ENCODE measurements at regions not wholly inside any gene's neighbourhood (a gene's known extent, or its start where the extent isn't known, plus 50 kb on each side); places are given as distances from the start of the nearest gene placed in this dataset.

DNA sequence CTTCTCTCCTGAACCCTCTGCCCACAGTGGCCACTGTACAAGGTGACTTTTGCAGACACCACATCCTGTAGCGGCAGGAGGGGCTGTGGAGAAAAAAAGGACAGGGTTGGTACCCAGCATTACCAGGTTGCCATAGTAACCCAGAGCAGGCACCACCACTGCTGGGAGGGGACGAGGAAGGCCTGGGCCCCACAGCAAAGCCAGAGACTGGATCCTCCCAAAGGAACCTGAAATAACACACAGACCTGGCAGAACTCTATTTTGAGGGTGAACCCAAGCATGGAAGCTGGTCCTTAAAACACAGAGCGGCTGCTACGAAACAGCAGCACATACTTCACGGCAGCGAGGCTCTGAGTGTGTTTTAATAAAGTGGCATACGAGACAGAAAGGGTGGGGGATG is 380.6 kb downstream of the CTTN start (continued):
- TF ChIP-seq, protein P1, sequence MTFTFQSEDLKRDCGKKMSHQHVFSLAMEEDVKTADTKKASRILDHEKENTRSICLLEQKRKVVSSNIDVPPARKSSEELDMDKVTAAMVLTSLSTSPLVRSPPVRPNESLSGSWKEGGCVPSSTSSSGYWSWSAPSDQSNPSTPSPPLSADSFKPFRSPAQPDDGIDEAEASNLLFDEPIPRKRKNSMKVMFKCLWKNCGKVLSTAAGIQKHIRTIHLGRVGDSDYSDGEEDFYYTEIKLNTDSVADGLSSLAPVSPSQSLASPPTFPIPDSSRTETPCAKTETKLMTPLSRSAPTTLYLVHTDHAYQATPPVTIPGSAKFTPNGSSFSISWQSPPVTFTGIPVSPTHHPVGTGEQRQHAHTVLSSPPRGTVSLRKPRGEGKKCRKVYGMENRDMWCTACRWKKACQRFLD (CRISPR knock-in tag; IDR thresholded peaks at IDR 0.05; ENCODE audit: borderline replicate concordance) = no peak
- TF ChIP-seq ZNF790 (CRISPR knock-in tag; IDR thresholded peaks at IDR 0.05; ENCODE audit: borderline replicate concordance) = no peak
- TF ChIP-seq, protein P2, sequence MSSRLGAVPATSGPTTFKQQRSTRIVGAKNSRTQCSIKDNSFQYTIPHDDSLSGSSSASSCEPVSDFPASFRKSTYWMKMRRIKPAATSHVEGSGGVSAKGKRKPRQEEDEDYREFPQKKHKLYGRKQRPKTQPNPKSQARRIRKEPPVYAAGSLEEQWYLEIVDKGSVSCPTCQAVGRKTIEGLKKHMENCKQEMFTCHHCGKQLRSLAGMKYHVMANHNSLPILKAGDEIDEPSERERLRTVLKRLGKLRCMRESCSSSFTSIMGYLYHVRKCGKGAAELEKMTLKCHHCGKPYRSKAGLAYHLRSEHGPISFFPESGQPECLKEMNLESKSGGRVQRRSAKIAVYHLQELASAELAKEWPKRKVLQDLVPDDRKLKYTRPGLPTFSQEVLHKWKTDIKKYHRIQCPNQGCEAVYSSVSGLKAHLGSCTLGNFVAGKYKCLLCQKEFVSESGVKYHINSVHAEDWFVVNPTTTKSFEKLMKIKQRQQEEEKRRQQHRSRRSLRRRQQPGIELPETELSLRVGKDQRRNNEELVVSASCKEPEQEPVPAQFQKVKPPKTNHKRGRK (CRISPR knock-in tag; IDR thresholded peaks at IDR 0.05) = no peak
- TF ChIP-seq SMAD3 (CRISPR knock-in tag; IDR thresholded peaks at IDR 0.05) = no peak
- TF ChIP-seq, protein P3, sequence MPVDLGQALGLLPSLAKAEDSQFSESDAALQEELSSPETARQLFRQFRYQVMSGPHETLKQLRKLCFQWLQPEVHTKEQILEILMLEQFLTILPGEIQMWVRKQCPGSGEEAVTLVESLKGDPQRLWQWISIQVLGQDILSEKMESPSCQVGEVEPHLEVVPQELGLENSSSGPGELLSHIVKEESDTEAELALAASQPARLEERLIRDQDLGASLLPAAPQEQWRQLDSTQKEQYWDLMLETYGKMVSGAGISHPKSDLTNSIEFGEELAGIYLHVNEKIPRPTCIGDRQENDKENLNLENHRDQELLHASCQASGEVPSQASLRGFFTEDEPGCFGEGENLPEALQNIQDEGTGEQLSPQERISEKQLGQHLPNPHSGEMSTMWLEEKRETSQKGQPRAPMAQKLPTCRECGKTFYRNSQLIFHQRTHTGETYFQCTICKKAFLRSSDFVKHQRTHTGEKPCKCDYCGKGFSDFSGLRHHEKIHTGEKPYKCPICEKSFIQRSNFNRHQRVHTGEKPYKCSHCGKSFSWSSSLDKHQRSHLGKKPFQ (CRISPR knock-in tag; IDR thresholded peaks at IDR 0.05; ENCODE audit: insufficient replicate concordance) = no peak

DNA sequence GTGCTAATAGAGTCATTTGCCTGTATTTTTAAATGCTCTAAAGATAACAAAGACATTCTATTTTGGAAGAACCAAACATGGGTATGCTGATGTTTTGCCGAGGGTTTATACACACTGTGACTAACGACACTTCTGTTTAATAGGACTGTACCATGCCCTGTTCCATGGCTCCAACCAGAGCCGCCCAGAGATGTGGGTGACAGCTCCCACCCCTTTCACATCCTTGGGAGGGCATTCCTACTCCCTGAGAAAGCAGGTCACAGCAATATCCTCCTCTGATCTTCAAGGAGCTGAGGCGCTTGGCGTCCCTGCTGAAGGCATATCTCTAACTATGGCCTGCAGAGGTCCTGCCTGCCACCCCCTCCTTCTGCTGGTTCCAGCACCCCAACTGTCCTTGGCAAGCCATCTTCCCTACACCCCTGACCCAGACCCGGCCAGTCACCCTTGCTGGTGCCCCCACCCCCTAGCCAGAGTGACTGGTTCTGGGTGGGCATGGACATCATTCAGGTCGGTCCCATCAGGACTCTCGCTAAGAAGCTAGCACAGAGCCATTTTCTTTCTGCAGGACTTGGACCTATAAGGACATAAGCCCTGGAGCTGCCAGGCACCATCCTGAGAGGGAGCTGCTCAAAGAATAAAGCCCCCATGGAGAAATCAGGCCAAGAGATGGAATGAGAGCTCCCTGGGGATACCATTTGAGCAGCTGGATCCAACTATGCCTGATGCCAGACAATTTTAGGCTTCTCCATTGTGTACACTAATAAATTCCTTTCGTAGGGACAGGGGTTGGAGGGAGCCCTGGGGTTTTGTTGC is 381.3 kb downstream of the CTTN start:
- Histone ChIP-seq H4K20me1 (ENCODE audit: insufficient read depth, low read length) (peaks cover 10% of the 10 kb centered on the region), H3K9ac (ENCODE audit: insufficient read depth, low read depth, low read length) (no peak overlapping the region), H3K79me2 (ENCODE audit: insufficient read depth, low read length) (no peaks in the 10 kb centered on the region), H3K4me3 (replicated peaks in 1 of 3; ENCODE audit: insufficient read depth in 1 of 3, low read depth in 2 of 3, low read length in 3 of 3) (no peak overlapping the region), H3K9me3 (ENCODE audit: low read length) (no peaks in the 10 kb centered on the region), H2AFZ (ENCODE audit: low read length) (no peak overlapping the region), H3K4me1 (ENCODE audit: insufficient read depth, low read length) (no peaks in the 10 kb centered on the region), H3K27me3 (ENCODE audit: control insufficient read depth in 1 of 2, insufficient read depth in 2 of 2, low read length in 2 of 2) (no peaks in the 10 kb centered on the region), H3K4me2 (ENCODE audit: low read depth, low read length) (no peak overlapping the region), H3K27ac (ENCODE audit: extremely low read length, insufficient read depth, low read length) (no peak overlapping the region), H3K36me3 (replicated peaks in 1 of 2; ENCODE audit: control insufficient read depth in 1 of 2, insufficient read depth in 2 of 2, low read length in 2 of 2) (peaks cover 1 to 2% of the 10 kb centered on the region in 2 experiments; a peak in 3 of 5 replicates)
- WGBS (ENCODE audit: low lambda C conversion rate) = 94% methylated on average over 9 of the region's 9 CpGs
- peak; percentile 92; the same call in 1 of the 2 replicates for TF ChIP-seq ZNF329 (CRISPR knock-in tag; IDR thresholded peaks at IDR 0.05; ENCODE audit: low read depth)
- TF ChIP-seq, protein P4, sequence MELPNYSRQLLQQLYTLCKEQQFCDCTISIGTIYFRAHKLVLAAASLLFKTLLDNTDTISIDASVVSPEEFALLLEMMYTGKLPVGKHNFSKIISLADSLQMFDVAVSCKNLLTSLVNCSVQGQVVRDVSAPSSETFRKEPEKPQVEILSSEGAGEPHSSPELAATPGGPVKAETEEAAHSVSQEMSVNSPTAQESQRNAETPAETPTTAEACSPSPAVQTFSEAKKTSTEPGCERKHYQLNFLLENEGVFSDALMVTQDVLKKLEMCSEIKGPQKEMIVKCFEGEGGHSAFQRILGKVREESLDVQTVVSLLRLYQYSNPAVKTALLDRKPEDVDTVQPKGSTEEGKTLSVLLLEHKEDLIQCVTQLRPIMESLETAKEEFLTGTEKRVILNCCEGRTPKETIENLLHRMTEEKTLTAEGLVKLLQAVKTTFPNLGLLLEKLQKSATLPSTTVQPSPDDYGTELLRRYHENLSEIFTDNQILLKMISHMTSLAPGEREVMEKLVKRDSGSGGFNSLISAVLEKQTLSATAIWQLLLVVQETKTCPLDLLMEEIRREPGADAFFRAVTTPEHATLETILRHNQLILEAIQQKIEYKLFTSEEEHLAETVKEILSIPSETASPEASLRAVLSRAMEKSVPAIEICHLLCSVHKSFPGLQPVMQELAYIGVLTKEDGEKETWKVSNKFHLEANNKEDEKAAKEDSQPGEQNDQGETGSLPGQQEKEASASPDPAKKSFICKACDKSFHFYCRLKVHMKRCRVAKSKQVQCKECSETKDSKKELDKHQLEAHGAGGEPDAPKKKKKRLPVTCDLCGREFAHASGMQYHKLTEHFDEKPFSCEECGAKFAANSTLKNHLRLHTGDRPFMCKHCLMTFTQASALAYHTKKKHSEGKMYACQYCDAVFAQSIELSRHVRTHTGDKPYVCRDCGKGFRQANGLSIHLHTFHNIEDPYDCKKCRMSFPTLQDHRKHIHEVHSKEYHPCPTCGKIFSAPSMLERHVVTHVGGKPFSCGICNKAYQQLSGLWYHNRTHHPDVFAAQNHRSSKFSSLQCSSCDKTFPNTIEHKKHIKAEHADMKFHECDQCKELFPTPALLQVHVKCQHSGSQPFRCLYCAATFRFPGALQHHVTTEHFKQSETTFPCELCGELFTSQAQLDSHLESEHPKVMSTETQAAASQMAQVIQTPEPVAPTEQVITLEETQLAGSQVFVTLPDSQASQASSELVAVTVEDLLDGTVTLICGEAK (IDR thresholded peaks at IDR 0.05) = no peak
- TF ChIP-seq, protein P4 (CRISPR knock-in tag; IDR thresholded peaks at IDR 0.05) = no peak
- in situ Hi-C loops (cut with HindIII; ENCODE audit: extremely low pct_ligation_motif_present, low pct_unique_long_range_greater_than_20kb) (no loop called here), intact Hi-C loops (cut with micrococcal nuclease; ENCODE audit: unreplicated experiment) (no loop called here)
- BruUV-seq (replicated peaks) = no TSS peak
- POLR2A ChIA-PET = no interaction called here
- FAIRE-seq = no peak
- CTCF ChIA-PET (ENCODE audit: low intra/inter-chr PET ratio, low total read pairs) = no interaction called here
- ATAC-seq = no peak
- no peak for DNase-seq (ENCODE audit: low spot score)
